Glutamatergic neuron (in vitro differentiated cells): ENCODE measurements at regions not wholly inside any gene's neighbourhood (a gene's known extent, or its start where the extent isn't known, plus 50 kb on each side); places are given as distances from the start of the nearest gene placed in this dataset.

Source experiments
- DNase-seq: peaks from one replicate; pipeline ENCODE4 v3.0.0; 2022
- H3K27ac Mint-ChIP-seq: one replicate; pipeline ENCODE4 v1.8.0; 2020; ENCODE audit warnings: mild to moderate bottlenecking, mixed read lengths, inconsistent platforms; ENCODE audit not compliant: unreplicated experiment
- H3K27me3 Mint-ChIP-seq: one replicate; pipeline ENCODE4 v1.8.0; 2020; ENCODE audit warnings: mild to moderate bottlenecking, moderate library complexity, mixed read lengths, inconsistent platforms; ENCODE audit not compliant: unreplicated experiment
- H3K36me3 Mint-ChIP-seq: one replicate; pipeline ENCODE4 v1.8.0; 2020; ENCODE audit warnings: mild to moderate bottlenecking, mixed read lengths, inconsistent platforms; ENCODE audit not compliant: unreplicated experiment
- H3K4me1 Mint-ChIP-seq: one replicate; pipeline ENCODE4 v1.8.0; 2020; ENCODE audit warnings: mild to moderate bottlenecking, low read depth, mixed read lengths, inconsistent platforms; ENCODE audit not compliant: unreplicated experiment
- H3K4me3 Mint-ChIP-seq: one replicate; pipeline ENCODE4 v1.8.0; 2020; ENCODE audit warnings: mild to moderate bottlenecking, mixed read lengths, inconsistent platforms; ENCODE audit not compliant: unreplicated experiment
- H3K9me3 Mint-ChIP-seq: one replicate; pipeline ENCODE4 v1.8.0; 2020; ENCODE audit warnings: mild to moderate bottlenecking, moderate library complexity, mixed read lengths, inconsistent platforms; ENCODE audit not compliant: unreplicated experiment
- CTCF ChIP-seq: fragments of 200-600 bp; sonication (generic); IDR thresholded peaks from one replicate; pipeline ENCODE4 v1.5.0; 2021; ENCODE audit not compliant: partially characterized antibody, unreplicated experiment

- TF ChIP-seq CTCF: no peak
- Mint-ChIP-seq H3K9me3 (peaks cover 6% of the 10 kb centered on the region), H3K36me3 (peaks cover 6% of the 10 kb centered on the region), H3K27me3 (peaks cover 11% of the 10 kb centered on the region), H3K27ac (no peak overlapping the region), H3K4me1 (peaks cover 2% of the 10 kb centered on the region), H3K4me3 (no peak overlapping the region)
- DNase-seq: no peak
These were observed 93.8 kb upstream of the RUNX3 start for GRCh38 chr1:25023826-25024225.

GRCh38 chr1:25023190-25023578 lies 93.1 kb upstream of the RUNX3 start:
- no peak for TF ChIP-seq CTCF
- Mint-ChIP-seq H3K27me3 (peaks cover 11% of the 10 kb centered on the region), H3K4me3 (no peak overlapping the region), H3K4me1 (peaks cover 2% of the 10 kb centered on the region), H3K9me3 (peaks cover 6% of the 10 kb centered on the region), H3K36me3 (peaks cover 6% of the 10 kb centered on the region), H3K27ac (no peak overlapping the region)
- DNase-seq: no peak

GRCh38 chr1:25022361-25023189 lies 92.5 kb upstream of the RUNX3 start:
- H3K27me3 Mint-ChIP-seq: peaks cover 11% of the 10 kb centered on the region
- peaks cover 6% of the 10 kb centered on the region for H3K36me3 Mint-ChIP-seq
- H3K27ac Mint-ChIP-seq: no peak overlapping the region
- peaks cover 2% of the 10 kb centered on the region for H3K4me1 Mint-ChIP-seq
- H3K9me3 Mint-ChIP-seq: peaks cover 6% of the 10 kb centered on the region
- no peak for DNase-seq
- H3K4me3 Mint-ChIP-seq: no peak overlapping the region
- no peak for TF ChIP-seq CTCF

GRCh38 chr1:25021591-25022215 lies 91.6 kb upstream of the RUNX3 start:
- no peaks in the 10 kb centered on the region for H3K4me1 Mint-ChIP-seq
- peaks cover 6% of the 10 kb centered on the region for H3K36me3 Mint-ChIP-seq
- H3K27me3 Mint-ChIP-seq: peaks cover 11% of the 10 kb centered on the region
- DNase-seq: no peak
- no peak overlapping the region for H3K4me3 Mint-ChIP-seq
- no peak for TF ChIP-seq CTCF
- H3K9me3 Mint-ChIP-seq: peaks cover 6% of the 10 kb centered on the region
- H3K27ac Mint-ChIP-seq: no peak overlapping the region

GRCh38 chr1:25020851-25021590 lies 90.9 kb upstream of the RUNX3 start:
- Mint-ChIP-seq H3K4me3 (no peak overlapping the region), H3K9me3 (peaks cover 6% of the 10 kb centered on the region), H3K4me1 (no peaks in the 10 kb centered on the region), H3K36me3 (peaks cover 6% of the 10 kb centered on the region), H3K27ac (no peak overlapping the region), H3K27me3 (peaks cover 11% of the 10 kb centered on the region)
- no peak for DNase-seq
- TF ChIP-seq CTCF: no peak
